Activated CD8-positive, alpha-beta memory T cell treated with anti-CD3 and anti-CD28 coated beads for 1 hour (primary cell): ENCODE measurements at regions not wholly inside any gene's neighbourhood (a gene's known extent, or its start where the extent isn't known, plus 50 kb on each side); places are given as distances from the start of the nearest gene placed in this dataset.
"Not testable (repeated sequence)": the region's sequence is repeated elsewhere in the genome, so short reads cannot be mapped to it uniquely, and the experiment has no call there.

ENCODE experiments used
- DNase-seq, 2 donors: peaks; one replicate each; pipeline ENCODE4 v3.0.0-alpha.2; 2020; ENCODE audit warnings: low read depth in 1 of 2; ENCODE audit errors: extremely low read depth in 1 of 2

GRCh38 chr17:79560527-79560926 is 50.3 kb downstream of the RBFOX3 start:
- DNase-seq = no peak

GRCh38 chr17:79559111-79559887 is 51.6 kb downstream of the RBFOX3 start:
- DNase-seq = no peak

DNA sequence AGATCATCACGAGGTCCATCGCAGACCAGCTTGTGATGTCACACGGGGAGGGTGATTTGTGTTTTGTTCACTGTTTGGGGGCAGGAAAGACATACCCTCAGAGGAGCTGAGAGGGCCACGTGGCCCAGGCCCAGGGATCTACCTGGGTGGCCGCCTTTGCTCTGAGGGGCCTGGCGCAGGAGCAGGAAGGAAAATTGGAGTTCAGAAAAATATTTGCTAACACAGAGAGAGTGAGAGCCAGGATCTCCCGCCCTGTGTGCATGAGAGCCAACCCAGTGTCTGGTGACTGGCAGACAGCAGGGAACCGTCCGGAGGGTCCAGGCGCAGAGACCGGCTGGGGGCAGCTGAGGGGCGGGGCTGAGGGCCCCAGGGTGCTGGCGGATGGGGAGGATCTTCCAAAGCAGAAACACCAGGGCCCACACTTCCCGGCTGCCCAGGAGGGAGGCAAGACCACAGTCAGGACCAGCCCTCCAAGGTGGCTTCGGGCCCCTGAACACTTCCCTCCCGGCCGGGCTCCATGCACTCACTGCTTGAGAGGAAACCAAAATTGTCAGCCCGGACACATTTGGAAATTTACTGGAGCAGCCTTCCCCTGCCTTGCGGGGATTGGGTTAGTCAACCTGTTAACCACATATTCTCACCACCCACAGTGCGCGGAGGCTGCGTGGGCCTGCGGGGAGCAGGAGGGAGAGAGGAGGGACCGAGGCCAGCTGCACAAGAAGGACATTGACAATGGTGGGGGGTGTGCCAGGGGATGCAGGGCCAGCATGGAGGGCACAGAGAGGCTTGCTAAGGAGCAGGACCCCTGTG is 52.6 kb downstream of the RBFOX3 start:
- no peak for DNase-seq

- no peak for DNase-seq
Measured at GRCh38 chr17:79557276-79558090, 53.4 kb downstream of the RBFOX3 start.

DNA sequence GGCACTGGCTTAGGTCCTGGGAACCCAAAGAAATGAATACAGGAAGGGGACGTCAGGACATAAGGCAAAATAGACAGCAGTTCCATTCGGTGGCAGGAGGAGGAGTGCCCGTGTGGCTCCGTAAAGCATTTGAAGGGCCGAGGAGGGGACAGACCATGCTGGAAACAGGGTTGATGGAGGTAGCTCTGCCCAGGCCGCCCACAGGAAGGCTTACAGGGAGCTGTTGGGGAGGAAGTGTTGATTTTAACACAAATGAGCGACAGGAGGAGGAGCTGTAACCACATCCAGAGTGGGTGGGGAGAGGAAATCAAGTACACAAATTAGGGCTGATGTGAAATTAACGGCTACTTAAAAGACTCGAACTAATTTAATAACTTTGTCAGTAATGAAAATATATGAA is 54.6 kb downstream of the RBFOX3 start:
- no peak for DNase-seq

DNA sequence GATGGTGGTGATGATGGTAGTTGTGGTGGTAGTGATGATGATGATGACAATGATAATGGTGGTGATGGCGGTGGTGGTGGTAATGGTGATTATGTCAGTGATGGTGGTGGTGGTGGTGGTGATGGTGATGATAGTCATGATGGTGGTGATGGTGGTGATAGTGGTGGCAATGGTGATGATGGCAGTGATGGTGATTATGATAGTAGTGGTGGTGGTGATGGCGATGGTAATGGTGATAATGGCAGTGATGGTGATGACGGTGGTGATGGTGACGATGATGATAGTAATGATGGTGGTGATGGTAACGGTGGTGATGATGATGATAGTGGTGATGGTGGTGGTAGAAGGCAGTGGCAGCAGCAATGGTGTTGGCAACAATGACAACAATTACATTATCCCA is 55.3 kb downstream of the RBFOX3 start:
- DNase-seq = no peak

- not testable (repeated sequence) for DNase-seq
Measured at GRCh38 chr17:79554346-79554745, 56.5 kb downstream of the RBFOX3 start.

DNA sequence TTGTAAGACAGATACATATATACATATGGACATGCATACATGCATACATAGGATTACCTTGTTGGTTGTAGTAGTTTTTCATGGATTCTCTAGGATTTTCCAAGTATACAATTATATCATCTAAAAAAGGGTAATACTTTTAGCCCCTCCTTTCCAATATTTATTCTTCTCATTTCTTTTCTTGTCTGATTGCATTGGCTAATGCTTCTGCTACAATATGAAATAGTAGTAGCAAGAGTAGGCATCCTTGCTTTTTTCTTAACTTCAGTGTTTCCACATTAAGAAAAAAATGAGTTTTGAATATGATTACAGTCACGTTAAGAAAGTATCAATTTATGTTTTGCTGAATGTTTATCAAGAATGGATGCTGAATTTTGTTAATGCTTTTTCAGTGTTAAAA is 58.0 kb downstream of the RBFOX3 start:
- no peak for DNase-seq

- DNase-seq = no peak
Measured at GRCh38 chr17:79552405-79552804, 58.4 kb downstream of the RBFOX3 start.

- DNase-seq = no peak
Measured at GRCh38 chr17:79549141-79549915, 61.5 kb downstream of the RBFOX3 start.

- no peak for DNase-seq
Measured at GRCh38 chr17:79548116-79548515, 62.7 kb downstream of the RBFOX3 start.

GRCh38 chr17:79547586-79547985 is 63.3 kb downstream of the RBFOX3 start:
- no peak for DNase-seq

GRCh38 chr17:79547171-79547570 is 63.7 kb downstream of the RBFOX3 start:
- not testable (repeated sequence) for DNase-seq

DNA sequence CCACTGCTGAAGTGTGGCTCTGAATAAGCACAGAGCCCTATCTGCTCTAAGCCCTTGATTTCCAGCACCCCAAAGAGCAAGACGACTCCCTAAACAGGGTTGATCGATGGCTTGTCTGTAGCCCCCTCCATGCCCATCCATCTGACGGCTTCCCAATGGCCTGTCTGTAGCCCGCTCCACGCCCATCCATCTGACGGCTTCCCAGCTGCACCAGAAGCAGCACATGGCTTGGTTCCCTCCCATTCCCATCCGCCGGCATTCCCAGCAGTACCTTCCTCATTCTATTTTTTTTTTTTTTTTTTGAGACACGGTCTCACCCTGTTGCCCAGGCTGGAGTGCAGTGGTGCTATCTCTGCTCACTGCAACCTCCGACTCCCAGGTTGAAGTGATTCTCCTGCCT is 64.5 kb downstream of the RBFOX3 start:
- DNase-seq = no peak

DNA sequence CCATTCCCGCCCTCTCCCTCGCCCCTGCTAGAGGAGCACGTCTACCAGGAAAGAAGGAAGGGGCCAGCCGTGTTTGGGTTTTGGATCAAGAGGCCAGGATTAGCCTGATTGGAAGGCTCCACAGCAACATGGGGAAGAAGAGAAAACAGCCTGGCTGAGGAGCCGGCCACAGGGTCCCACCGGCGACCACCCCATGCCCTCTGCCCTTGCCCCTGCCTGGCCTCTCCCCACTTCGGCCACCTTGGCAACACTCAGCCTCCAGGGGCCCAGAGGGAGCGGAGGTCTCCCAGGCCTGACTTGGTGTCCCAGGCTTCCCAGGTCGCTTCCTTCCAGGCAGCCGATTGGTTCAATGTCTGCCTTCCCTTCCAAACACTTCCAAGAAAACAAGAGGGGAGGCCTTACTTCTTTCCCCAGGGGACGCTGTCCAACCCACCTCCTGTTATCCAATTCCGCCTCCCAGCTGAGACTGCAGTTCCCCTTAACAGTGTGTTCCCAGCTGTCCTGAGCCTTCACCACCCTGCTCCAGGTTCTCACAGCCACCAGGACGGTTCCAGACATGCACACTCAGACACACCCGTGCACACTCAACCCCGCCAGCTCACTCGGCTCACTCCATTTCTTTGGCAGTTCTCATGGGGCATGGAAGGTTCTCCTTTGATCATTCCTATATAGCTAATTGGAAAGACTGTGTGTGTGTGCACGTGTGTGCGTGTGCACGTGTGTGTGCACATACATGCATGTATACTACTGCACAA is 65.4 kb downstream of the RBFOX3 start:
- DNase-seq = no peak

- no peak for DNase-seq
Measured at GRCh38 chr17:79544142-79544914, 66.5 kb downstream of the RBFOX3 start.

DNA sequence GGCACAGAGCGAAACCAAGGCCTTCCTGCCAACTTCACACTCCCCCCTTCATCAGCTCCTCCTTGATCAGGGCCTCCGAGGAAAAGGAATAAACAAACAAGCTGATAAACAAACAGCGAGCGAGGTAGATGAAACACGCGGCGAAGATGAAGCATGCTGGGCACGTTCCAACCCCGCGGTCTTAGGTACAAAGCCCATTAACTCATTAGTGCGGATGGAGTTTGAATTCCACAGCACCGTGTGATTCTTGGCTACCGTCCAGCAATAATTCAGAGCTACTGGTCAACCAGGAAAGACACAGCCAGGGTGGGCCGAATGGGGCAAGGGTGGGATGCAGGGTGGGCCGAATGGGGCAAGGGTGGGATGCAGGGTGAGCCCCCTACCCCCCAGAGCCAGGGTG is 67.3 kb downstream of the RBFOX3 start:
- no peak for DNase-seq

GRCh38 chr17:79542718-79543117 is 68.1 kb downstream of the RBFOX3 start:
- no peak for DNase-seq
